ENCODE measurements at regions not wholly inside any gene's neighbourhood (a gene's known extent, or its start where the extent isn't known, plus 50 kb on each side); places are given as distances from the start of the nearest gene placed in this dataset.

GRCh38 chr13:21932578-21932977 is 261.7 kb downstream of the FGF9 start:
- no peak overlapping the region for H3K4me3 ChIP-seq (replicated peaks in 1 of 2; ENCODE audit: low read depth in 2 of 2, low read length in 2 of 2)
- DNase-seq (ENCODE audit: low read depth in 2 of 2) = no peak
- no peak for TF ChIP-seq CTCF (IDR thresholded peaks at IDR 0.05; ENCODE audit: low read depth, low read length)

DNA sequence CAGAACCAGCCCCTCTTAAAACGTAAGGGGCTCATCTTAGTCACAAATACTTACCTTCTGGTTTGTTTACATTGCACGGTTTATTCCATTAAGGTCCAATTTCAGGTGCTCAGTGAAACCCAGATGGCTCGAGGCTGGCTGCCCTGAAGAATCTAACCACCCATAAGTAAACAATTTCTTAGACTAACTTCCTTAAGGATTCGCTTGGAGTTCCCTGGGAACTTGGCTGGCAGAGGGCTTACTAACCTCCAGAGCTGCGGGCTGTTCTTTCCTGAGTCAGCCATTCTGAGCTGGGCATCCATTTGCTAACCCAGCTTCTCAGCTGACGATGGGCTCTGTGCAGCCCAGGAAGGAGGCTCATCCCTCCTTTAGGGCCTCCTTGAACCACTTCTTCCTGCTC is 262.1 kb downstream of the FGF9 start:
- TF ChIP-seq CTCF (IDR thresholded peaks at IDR 0.05; ENCODE audit: low read depth, low read length) = no peak
- no peak for DNase-seq (ENCODE audit: low read depth in 2 of 2)
- no peak overlapping the region for H3K4me3 ChIP-seq (replicated peaks in 1 of 2; ENCODE audit: low read depth in 2 of 2, low read length in 2 of 2)

- H3K4me3 ChIP-seq (replicated peaks in 1 of 2; ENCODE audit: low read depth in 2 of 2, low read length in 2 of 2) = no peak overlapping the region
- no peak for DNase-seq (ENCODE audit: low read depth in 2 of 2)
- TF ChIP-seq CTCF (IDR thresholded peaks at IDR 0.05; ENCODE audit: low read depth, low read length) = no peak
These were observed 263.4 kb downstream of the FGF9 start for GRCh38 chr13:21934284-21934683.

- H3K4me3 ChIP-seq (replicated peaks in 1 of 2; ENCODE audit: low read depth in 2 of 2, low read length in 2 of 2) = no peak overlapping the region
- no peak for TF ChIP-seq CTCF (IDR thresholded peaks at IDR 0.05; ENCODE audit: low read depth, low read length)
- no peak for DNase-seq (ENCODE audit: low read depth in 2 of 2)
These were observed 265.8 kb downstream of the FGF9 start for GRCh38 chr13:21936674-21937073.

- DNase-seq (ENCODE audit: low read depth in 2 of 2) = no peak
- H3K4me3 ChIP-seq (replicated peaks in 1 of 2; ENCODE audit: low read depth in 2 of 2, low read length in 2 of 2) = no peak overlapping the region
- TF ChIP-seq CTCF (IDR thresholded peaks at IDR 0.05; ENCODE audit: low read depth, low read length) = no peak
These were observed 267.3 kb downstream of the FGF9 start for GRCh38 chr13:21938168-21938567.

DNA sequence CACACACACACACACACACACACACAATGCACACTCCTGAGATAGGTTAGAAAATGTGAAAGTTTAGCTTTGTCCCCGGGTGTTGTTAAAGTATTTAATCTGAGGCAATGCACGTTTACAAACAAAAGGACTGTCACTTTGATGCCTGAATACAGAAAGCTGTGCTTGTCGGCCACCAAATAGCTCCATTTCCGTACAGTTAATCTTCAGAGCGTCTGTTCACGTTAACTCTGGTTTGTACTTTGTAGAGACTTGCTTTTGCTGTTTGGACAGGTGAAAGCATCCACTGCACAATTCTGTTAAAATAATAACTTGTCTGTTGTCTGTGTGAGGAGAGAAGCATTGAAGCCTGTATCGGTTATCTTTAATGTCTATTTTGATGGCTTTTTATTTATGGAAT is 267.8 kb downstream of the FGF9 start:
- no peak for TF ChIP-seq CTCF (IDR thresholded peaks at IDR 0.05; ENCODE audit: low read depth, low read length)
- H3K4me3 ChIP-seq (replicated peaks in 1 of 2; ENCODE audit: low read depth in 2 of 2, low read length in 2 of 2) = no peak overlapping the region
- DNase-seq (ENCODE audit: low read depth in 2 of 2) = no peak

GRCh38 chr13:21942061-21942460 is 271.2 kb downstream of the FGF9 start:
- no peak for TF ChIP-seq CTCF (IDR thresholded peaks at IDR 0.05; ENCODE audit: low read depth, low read length)
- H3K4me3 ChIP-seq (replicated peaks in 1 of 2; ENCODE audit: low read depth in 2 of 2, low read length in 2 of 2) = no peak overlapping the region
- no peak for DNase-seq (ENCODE audit: low read depth in 2 of 2)
